Body of pancreas (tissue), 4 donors: ENCODE measurements at regions not wholly inside any gene's neighbourhood (a gene's known extent, or its start where the extent isn't known, plus 50 kb on each side); places are given as distances from the start of the nearest gene placed in this dataset.
"Not testable (repeated sequence)": the region's sequence is repeated elsewhere in the genome, so short reads cannot be mapped to it uniquely, and the experiment has no call there.

Experiments
- POLR2A ChIP-seq, 3 donors: fragments of 450-650 bp; IDR thresholded peaks; one replicate each; pipeline ENCODE4 v1.6.1; 2016; ENCODE audit warnings: antibody characterized with exemption in 3 of 3, mild to moderate bottlenecking in 2 of 3
- TF ChIP-seq, protein P1 (sequence below), 7 experiments: fragments of 450-650 bp in 4 of 7; fragments of 200-600 bp in 3 of 7; sonication (generic) in 3 of 7; IDR thresholded peaks; one replicate each; pipeline ENCODE4 v1.5.1; 2016 to 2019; ENCODE audit warnings: antibody characterized with exemption in 7 of 7

- not testable (repeated sequence) for TF ChIP-seq POLR2A (IDR thresholded peaks at IDR 0.05)
- TF ChIP-seq, protein P1, sequence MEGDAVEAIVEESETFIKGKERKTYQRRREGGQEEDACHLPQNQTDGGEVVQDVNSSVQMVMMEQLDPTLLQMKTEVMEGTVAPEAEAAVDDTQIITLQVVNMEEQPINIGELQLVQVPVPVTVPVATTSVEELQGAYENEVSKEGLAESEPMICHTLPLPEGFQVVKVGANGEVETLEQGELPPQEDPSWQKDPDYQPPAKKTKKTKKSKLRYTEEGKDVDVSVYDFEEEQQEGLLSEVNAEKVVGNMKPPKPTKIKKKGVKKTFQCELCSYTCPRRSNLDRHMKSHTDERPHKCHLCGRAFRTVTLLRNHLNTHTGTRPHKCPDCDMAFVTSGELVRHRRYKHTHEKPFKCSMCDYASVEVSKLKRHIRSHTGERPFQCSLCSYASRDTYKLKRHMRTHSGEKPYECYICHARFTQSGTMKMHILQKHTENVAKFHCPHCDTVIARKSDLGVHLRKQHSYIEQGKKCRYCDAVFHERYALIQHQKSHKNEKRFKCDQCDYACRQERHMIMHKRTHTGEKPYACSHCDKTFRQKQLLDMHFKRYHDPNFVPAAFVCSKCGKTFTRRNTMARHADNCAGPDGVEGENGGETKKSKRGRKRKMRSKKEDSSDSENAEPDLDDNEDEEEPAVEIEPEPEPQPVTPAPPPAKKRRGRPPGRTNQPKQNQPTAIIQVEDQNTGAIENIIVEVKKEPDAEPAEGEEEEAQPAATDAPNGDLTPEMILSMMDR (IDR thresholded peaks at IDR 0.05): not testable (repeated sequence)
These were observed 120.9 kb downstream of the GOLGA6L6 start for GRCh38 chr15:20420710-20421109.
